ENCODE measurements at regions not wholly inside any gene's neighbourhood (a gene's known extent, or its start where the extent isn't known, plus 50 kb on each side); places are given as distances from the start of the nearest gene placed in this dataset.

- in situ Hi-C loops (cut with MboI) (no loop called here), intact Hi-C loops (cut with micrococcal nuclease; ENCODE audit: unreplicated experiment) (no loop called here)
- no peak overlapping the region for H2AFZ ChIP-seq (ENCODE audit: control insufficient read depth, low read depth, low read length)
- RAD21 ChIA-PET (ENCODE audit: unreplicated experiment): no interaction called here
- no peaks in the 10 kb centered on the region for H3K79me2 ChIP-seq (ENCODE audit: control insufficient read depth, insufficient read depth, low read length)
- ATAC-seq (no peak), FAIRE-seq (no peak), DNase-seq (ENCODE audit: low read depth, low spot score) (no peak)
- TF ChIP-seq HDAC6 (IDR thresholded peaks at IDR 0.05; ENCODE audit: unreplicated experiment) (no peak), TCF12 (IDR thresholded peaks at IDR 0.05; ENCODE audit: low read depth, low read length) (no peak), PML (IDR thresholded peaks at IDR 0.05; ENCODE audit: low read length) (no peak), CHD2 (IDR thresholded peaks at IDR 0.05; ENCODE audit: borderline replicate concordance, low read depth, low read length) (no peak)
- H3K27ac ChIP-seq (ENCODE audit: control insufficient read depth, insufficient read depth): no peak overlapping the region
- H3K4me2 ChIP-seq (ENCODE audit: control insufficient read depth, insufficient read depth): no peak overlapping the region
- H3K9ac ChIP-seq (ENCODE audit: control insufficient read depth, insufficient read depth, low read length): no peak overlapping the region
- H3K4me3 ChIP-seq: no peak overlapping the region
- H3K4me1 ChIP-seq (ENCODE audit: control insufficient read depth, insufficient read depth, low read length): no peaks in the 10 kb centered on the region
- BruUV-seq (replicated peaks): no TSS peak
- H3K27me3 ChIP-seq (replicated peaks in 1 of 2; ENCODE audit: control insufficient read depth in 2 of 2, insufficient read depth in 2 of 2, low read length in 1 of 2): no peaks in the 10 kb centered on the region
- CTCF ChIA-PET: interaction anchor here (0.9 kb wide), 1 partner anchor 16 kb away, joined by 3 read pairs; no protein-coding TSS in a partner anchor
- H3K9me3 ChIP-seq (replicated peaks; ENCODE audit: control insufficient read depth, insufficient read depth, low read length): no peaks in the 10 kb centered on the region
- POLR2A ChIA-PET: no interaction called here
- SMC1A ChIA-PET (ENCODE audit: uncharacterized antibody, unreplicated experiment): no interaction called here
- 0% methylated on average over 4 of the region's 4 CpGs for WGBS (ENCODE audit: insufficient coverage, insufficient replicate concordance, low lambda C conversion rate, missing lambda C conversion rate)
- no peaks in the 10 kb centered on the region for H4K20me1 ChIP-seq (ENCODE audit: control insufficient read depth, insufficient read depth)
- H3K36me3 ChIP-seq (ENCODE audit: control insufficient read depth in 2 of 2, insufficient read depth in 2 of 2, low read length in 1 of 2): no peaks in the 10 kb centered on the region
Observed at GRCh38 chr1:83101406-83101805, 897.5 kb downstream of the TTLL7 start.

- Histone ChIP-seq H3K27me3 (replicated peaks in 1 of 2; ENCODE audit: control insufficient read depth in 2 of 2, insufficient read depth in 2 of 2, low read length in 1 of 2) (no peaks in the 10 kb centered on the region), H2AFZ (ENCODE audit: control insufficient read depth, low read depth, low read length) (no peak overlapping the region), H3K27ac (ENCODE audit: control insufficient read depth, insufficient read depth) (no peak overlapping the region), H3K36me3 (ENCODE audit: control insufficient read depth in 2 of 2, insufficient read depth in 2 of 2, low read length in 1 of 2) (no peaks in the 10 kb centered on the region), H4K20me1 (ENCODE audit: control insufficient read depth, insufficient read depth) (no peaks in the 10 kb centered on the region), H3K79me2 (ENCODE audit: control insufficient read depth, insufficient read depth, low read length) (no peaks in the 10 kb centered on the region), H3K4me1 (ENCODE audit: control insufficient read depth, insufficient read depth, low read length) (no peaks in the 10 kb centered on the region), H3K9me3 (replicated peaks; ENCODE audit: control insufficient read depth, insufficient read depth, low read length) (no peaks in the 10 kb centered on the region), H3K9ac (ENCODE audit: control insufficient read depth, insufficient read depth, low read length) (no peak overlapping the region), H3K4me2 (ENCODE audit: control insufficient read depth, insufficient read depth) (no peak overlapping the region), H3K4me3 (no peak overlapping the region)
- RAD21 ChIA-PET (ENCODE audit: unreplicated experiment): no interaction called here
- ATAC-seq (no peak), FAIRE-seq (no peak), DNase-seq (ENCODE audit: low read depth, low spot score) (no peak)
- SMC1A ChIA-PET (ENCODE audit: uncharacterized antibody, unreplicated experiment): no interaction called here
- in situ Hi-C loops (cut with MboI) (no loop called here), intact Hi-C loops (cut with micrococcal nuclease; ENCODE audit: unreplicated experiment) (no loop called here)
- TF ChIP-seq HCFC1 (IDR thresholded peaks at IDR 0.05; ENCODE audit: low read length) (no peak), E4F1 (IDR thresholded peaks at IDR 0.05; ENCODE audit: borderline replicate concordance, partially characterized antibody) (no peak), ZNF384 (IDR thresholded peaks at IDR 0.05; ENCODE audit: borderline replicate concordance, low read depth, low read length) (no peak), RUNX3 (IDR thresholded peaks at IDR 0.05; ENCODE audit: low read length) (no peak), ZBTB33 (IDR thresholded peaks at IDR 0.05) (no peak), ZNF622 (IDR thresholded peaks at IDR 0.05) (no peak), CHD2 (IDR thresholded peaks at IDR 0.05; ENCODE audit: borderline replicate concordance, low read depth, low read length) (no peak), CBX5 (IDR thresholded peaks at IDR 0.05; ENCODE audit: low read depth) (no peak), FOS (IDR thresholded peaks at IDR 0.05; ENCODE audit: borderline replicate concordance, extremely low read depth, insufficient read length) (no peak)
- CTCF ChIA-PET: no interaction called here
- POLR2A ChIA-PET: no interaction called here
- BruUV-seq (replicated peaks): no TSS peak
- 38% methylated on average over 2 of the region's 2 CpGs for WGBS (ENCODE audit: insufficient coverage, insufficient replicate concordance, low lambda C conversion rate, missing lambda C conversion rate)
Observed at GRCh38 chr1:83100133-83100532, 898.8 kb downstream of the TTLL7 start.
